Neural cell (in vitro differentiated cells): ENCODE measurements at regions not wholly inside any gene's neighbourhood (a gene's known extent, or its start where the extent isn't known, plus 50 kb on each side); places are given as distances from the start of the nearest gene placed in this dataset.

ENCODE experiments used
- CTCF ChIP-seq: fragments of 450-650 bp; IDR thresholded peaks from 2 replicates; pipeline ENCODE4 v1.5.1; 2014; ENCODE audit warnings: antibody characterized with exemption, mild to moderate bottlenecking, moderate library complexity; ENCODE audit not compliant: poor library complexity, severe bottlenecking
- EP300 ChIP-seq: fragments of 450-650 bp; conservative IDR thresholded peaks from 2 replicates; pipeline ENCODE4 v1.6.1; 2014; ENCODE audit warnings: antibody characterized with exemption, mild to moderate bottlenecking, moderate library complexity; ENCODE audit not compliant: poor library complexity, severe bottlenecking
- EZH2 ChIP-seq: fragments of 200-600, 300-800 bp; shearing (Covaris generic), sonication (generic); IDR thresholded peaks from 2 replicates; pipeline ENCODE4 v1.6.1; 2014; ENCODE audit warnings: antibody characterized with exemption, low read length, borderline replicate concordance, mild to moderate bottlenecking; ENCODE audit not compliant: insufficient read depth, poor library complexity, severe bottlenecking
- RAD21 ChIP-seq: fragments of 450-650 bp; conservative IDR thresholded peaks from 2 replicates; pipeline ENCODE4 v1.6.1; 2014; ENCODE audit warnings: antibody characterized with exemption, mild to moderate bottlenecking, moderate library complexity

GRCh38 chr7:15782656-15783055, 96.2 kb upstream of the MEOX2 start:
- TF ChIP-seq RAD21 = no peak
- TF ChIP-seq CTCF = no peak
- no peak for TF ChIP-seq EP300
- TF ChIP-seq EZH2 = no peak
